SU-DHL-6 (cell line): ENCODE measurements at regions not wholly inside any gene's neighbourhood (a gene's known extent, or its start where the extent isn't known, plus 50 kb on each side); places are given as distances from the start of the nearest gene placed in this dataset.

Experiments used
- H2AFZ ChIP-seq: fragments of 200-600 bp; sonication (generic); 2 replicates; pipeline ENCODE4 v1.6.1; 2014; ENCODE audit warnings: low read depth, mild to moderate bottlenecking, moderate library complexity, mixed read lengths, antibody characterized with exemption, low read length; ENCODE audit not compliant: severe bottlenecking
- H3F3A ChIP-seq: fragments of 200-600 bp; shearing (Covaris generic); 2 replicates; pipeline ENCODE4 v1.6.0; 2016; ENCODE audit warnings: antibody characterized with exemption, mild to moderate bottlenecking; ENCODE audit not compliant: insufficient read depth
- H3K27ac ChIP-seq: fragments of 200-600 bp; sonication (generic); 2 replicates; pipeline ENCODE4 v1.5.1; 2016; ENCODE audit warnings: low read depth, mild to moderate bottlenecking, low read length, moderate library complexity, mixed read lengths
- H3K27me3 ChIP-seq: fragments of 200-600 bp; sonication (generic), shearing (Covaris generic); 2 replicates; pipeline ENCODE4 v1.6.0; 2014; ENCODE audit warnings: mild to moderate bottlenecking, low read length
- H3K36me3 ChIP-seq: fragments of 200-600 bp; sonication (generic); 2 replicates; pipeline ENCODE4 v1.6.1; 2014; ENCODE audit warnings: mild to moderate bottlenecking, low read length, mixed read lengths
- H3K4me2 ChIP-seq: fragments of 300-600, 200-600 bp; shearing (Covaris generic), sonication (generic); 2 replicates; pipeline ENCODE4 v1.6.0; 2014; ENCODE audit warnings: low read length, low read depth, mild to moderate bottlenecking; ENCODE audit not compliant: poor library complexity, severe bottlenecking
- H3K4me3 ChIP-seq: fragments of 200-600 bp; sonication (generic); 2 replicates; pipeline ENCODE4 v1.5.1; 2014; ENCODE audit warnings: antibody characterized with exemption, low read length, mild to moderate bottlenecking, mixed read lengths; ENCODE audit not compliant: insufficient read depth, poor library complexity, severe bottlenecking
- H3K79me2 ChIP-seq: fragments of 200-600 bp; sonication (generic); 2 replicates; pipeline ENCODE4 v1.6.1; 2014; ENCODE audit warnings: mild to moderate bottlenecking, low read length, moderate library complexity; ENCODE audit not compliant: insufficient read depth
- H3K9ac ChIP-seq: fragments of 200-600 bp; sonication (generic); 2 replicates; pipeline ENCODE4 v1.7.0; 2014; ENCODE audit warnings: mild to moderate bottlenecking, low read length
- H3K9me2 ChIP-seq: fragments of 200-600 bp; sonication (generic); replicated peaks from 2 replicates; pipeline ENCODE4 v1.6.1; 2014; ENCODE audit warnings: low read length; ENCODE audit not compliant: insufficient read depth
- H3K9me3 ChIP-seq: fragments of 200-600 bp; sonication (generic); 2 replicates; pipeline ENCODE4 v1.6.1; 2014; ENCODE audit warnings: low read length, mixed read lengths; ENCODE audit not compliant: insufficient read depth
- H4K20me1 ChIP-seq: fragments of 200-600 bp; sonication (generic); 2 replicates; pipeline ENCODE4 v1.6.1; 2014; ENCODE audit warnings: low read depth, mild to moderate bottlenecking, antibody characterized with exemption, low read length, moderate library complexity, mixed read lengths
- EZH2phosphoT487 ChIP-seq: fragments of 200-600 bp; sonication (generic), shearing (Covaris generic); conservative IDR thresholded peaks from 2 replicates; pipeline ENCODE4 v1.6.1; 2018; ENCODE audit warnings: mild to moderate bottlenecking, antibody characterized with exemption, low read length, moderate library complexity, mixed read lengths
- TF ChIP-seq, protein P1 (sequence below): fragments of 200-600 bp; sonication (generic); IDR thresholded peaks from one replicate; pipeline ENCODE4 v1.5.1; 2017; ENCODE audit warnings: antibody characterized with exemption, mild to moderate bottlenecking, low read length, moderate library complexity; ENCODE audit not compliant: insufficient read depth, poor library complexity, severe bottlenecking

DNA sequence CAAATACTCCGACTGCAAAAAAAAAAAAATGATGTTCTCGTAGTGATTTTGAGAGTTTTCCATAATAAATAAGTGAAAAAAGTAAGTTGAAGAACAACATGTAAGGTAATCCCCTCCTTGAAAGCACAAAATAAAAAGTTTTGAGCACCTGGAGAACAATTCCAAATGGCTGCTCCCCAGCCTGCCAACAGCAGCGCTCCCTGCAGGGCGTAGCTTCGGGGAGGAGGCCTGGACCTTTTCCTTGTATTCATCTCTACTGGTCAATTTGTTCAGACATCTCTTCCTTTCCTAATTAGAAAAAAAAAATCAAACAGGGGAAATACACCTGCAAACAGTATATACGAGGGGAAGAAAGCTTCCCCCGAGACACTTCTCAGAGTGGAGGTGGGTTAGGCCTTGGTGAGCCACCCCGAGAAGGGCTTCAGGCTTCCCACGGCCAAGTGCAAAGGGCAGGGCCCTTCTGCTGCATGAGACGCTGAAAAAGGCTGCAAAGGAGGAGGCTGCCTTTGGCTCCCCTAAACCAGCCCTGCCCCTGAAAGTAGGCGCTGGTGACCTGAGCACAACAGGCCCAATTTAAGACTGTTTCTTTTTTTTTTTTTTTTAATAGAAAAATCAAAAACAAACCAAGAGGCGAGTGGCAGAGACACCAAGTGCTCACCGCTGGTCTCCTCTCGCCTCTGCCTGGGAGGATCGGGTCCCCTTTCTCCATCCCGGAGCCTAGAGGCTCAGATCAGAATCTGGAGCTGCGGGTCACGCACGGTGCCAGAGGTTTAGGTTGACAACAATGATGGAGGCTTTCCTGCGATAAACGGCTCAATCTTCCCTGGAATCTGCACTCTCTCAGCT, 193.1 kb upstream of the FOXF1 start:
- Histone ChIP-seq H3K9me3 (no peaks in the 10 kb centered on the region), H2AFZ (no peak overlapping the region), H3K27me3 (no peaks in the 10 kb centered on the region), H3K9ac (no peak overlapping the region), H3F3A (no peaks in the 10 kb centered on the region), H3K36me3 (no peaks in the 10 kb centered on the region), H3K27ac (no peak overlapping the region), H3K4me3 (no peak overlapping the region), H3K9me2 (no peaks in the 10 kb centered on the region), H3K79me2 (no peaks in the 10 kb centered on the region), H4K20me1 (no peaks in the 10 kb centered on the region), H3K4me2 (no peak overlapping the region)
- TF ChIP-seq, protein P1, sequence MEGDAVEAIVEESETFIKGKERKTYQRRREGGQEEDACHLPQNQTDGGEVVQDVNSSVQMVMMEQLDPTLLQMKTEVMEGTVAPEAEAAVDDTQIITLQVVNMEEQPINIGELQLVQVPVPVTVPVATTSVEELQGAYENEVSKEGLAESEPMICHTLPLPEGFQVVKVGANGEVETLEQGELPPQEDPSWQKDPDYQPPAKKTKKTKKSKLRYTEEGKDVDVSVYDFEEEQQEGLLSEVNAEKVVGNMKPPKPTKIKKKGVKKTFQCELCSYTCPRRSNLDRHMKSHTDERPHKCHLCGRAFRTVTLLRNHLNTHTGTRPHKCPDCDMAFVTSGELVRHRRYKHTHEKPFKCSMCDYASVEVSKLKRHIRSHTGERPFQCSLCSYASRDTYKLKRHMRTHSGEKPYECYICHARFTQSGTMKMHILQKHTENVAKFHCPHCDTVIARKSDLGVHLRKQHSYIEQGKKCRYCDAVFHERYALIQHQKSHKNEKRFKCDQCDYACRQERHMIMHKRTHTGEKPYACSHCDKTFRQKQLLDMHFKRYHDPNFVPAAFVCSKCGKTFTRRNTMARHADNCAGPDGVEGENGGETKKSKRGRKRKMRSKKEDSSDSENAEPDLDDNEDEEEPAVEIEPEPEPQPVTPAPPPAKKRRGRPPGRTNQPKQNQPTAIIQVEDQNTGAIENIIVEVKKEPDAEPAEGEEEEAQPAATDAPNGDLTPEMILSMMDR: no peak
- no peak for TF ChIP-seq EZH2phosphoT487

DNA sequence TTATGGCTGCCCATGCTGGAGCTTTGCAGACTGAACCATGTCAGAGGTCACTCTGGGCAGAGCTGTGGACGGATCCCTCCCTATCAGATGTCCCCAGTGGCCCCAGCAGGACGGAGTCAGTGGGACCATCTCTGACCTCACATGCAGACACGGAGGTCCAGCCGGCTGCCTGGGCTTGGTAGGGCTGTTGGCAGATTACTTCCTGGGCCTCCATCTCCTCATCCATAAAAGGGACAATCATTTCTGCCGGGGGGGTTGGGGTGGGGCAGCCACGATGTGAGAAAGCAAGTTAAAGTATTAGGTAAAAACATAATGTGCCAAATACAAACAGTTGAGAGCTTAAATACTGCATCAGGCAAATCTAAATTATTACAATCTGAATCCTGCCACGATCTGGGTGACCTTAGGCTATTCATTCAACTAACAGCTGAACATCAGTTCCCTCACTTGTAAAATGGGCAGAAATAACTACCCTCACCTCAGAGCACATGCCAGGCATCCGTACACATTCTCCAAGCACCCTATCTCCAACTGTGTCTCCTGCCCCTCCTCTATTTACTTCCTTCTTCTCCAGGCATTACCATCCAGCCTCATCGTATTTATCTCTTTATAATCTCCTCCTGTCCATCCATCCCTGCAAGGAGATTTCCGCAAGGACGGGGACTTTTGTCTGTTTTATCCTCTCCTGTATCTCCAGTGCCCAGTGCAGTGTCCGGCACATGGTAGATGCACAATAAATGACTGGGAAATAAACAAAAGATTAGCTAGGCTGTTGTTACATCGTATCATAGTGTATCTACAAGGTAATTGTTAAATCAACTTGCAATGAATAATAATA, 192.3 kb upstream of the FOXF1 start:
- Histone ChIP-seq H2AFZ (no peak overlapping the region), H3K9me3 (no peaks in the 10 kb centered on the region), H3K79me2 (no peaks in the 10 kb centered on the region), H3K4me2 (no peak overlapping the region), H3F3A (no peaks in the 10 kb centered on the region), H3K9me2 (no peaks in the 10 kb centered on the region), H3K9ac (no peak overlapping the region), H4K20me1 (no peaks in the 10 kb centered on the region), H3K27ac (no peak overlapping the region), H3K27me3 (no peaks in the 10 kb centered on the region), H3K36me3 (no peaks in the 10 kb centered on the region), H3K4me3 (no peak overlapping the region)
- TF ChIP-seq, protein P1: no peak
- TF ChIP-seq EZH2phosphoT487: no peak

DNA sequence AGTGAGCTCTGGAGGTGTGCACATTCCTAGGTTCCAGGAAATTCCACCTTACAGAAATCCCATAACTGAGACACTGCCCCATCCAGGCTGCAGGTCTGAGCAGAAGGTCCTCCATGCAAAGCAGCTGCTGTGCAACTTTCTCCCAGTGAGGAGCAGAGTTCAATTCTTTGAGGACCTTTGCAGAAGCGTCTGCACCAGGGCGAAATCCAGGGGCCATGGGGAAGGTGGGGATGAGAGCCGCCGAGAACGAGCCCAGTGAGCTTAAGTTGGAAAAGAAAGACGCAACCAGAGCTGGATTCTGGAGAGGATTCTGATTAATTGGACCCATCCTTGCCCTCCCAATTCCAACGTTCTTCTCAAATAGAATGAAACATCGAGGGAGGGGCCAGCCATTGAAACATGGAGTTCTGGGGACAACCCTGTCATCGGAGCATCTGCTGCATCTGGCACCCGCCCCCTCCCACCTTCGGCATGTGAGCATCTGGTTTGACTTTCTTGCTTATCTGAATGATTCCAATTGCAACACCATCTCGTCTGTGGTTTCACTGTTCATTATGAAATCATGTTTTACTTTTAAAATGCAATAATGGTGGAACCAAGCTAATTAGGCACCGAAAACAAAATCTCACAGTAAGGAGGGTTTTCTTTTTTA, 190.6 kb upstream of the FOXF1 start:
- H3K27me3 ChIP-seq: no peaks in the 10 kb centered on the region
- no peak for TF ChIP-seq EZH2phosphoT487
- TF ChIP-seq, protein P1: no peak
- H3K9ac ChIP-seq: no peak overlapping the region
- H4K20me1 ChIP-seq: no peaks in the 10 kb centered on the region
- no peak overlapping the region for H3K27ac ChIP-seq
- H3K9me2 ChIP-seq: no peaks in the 10 kb centered on the region
- no peaks in the 10 kb centered on the region for H3K36me3 ChIP-seq
- no peak overlapping the region for H2AFZ ChIP-seq
- no peak overlapping the region for H3K4me2 ChIP-seq
- H3K9me3 ChIP-seq: no peaks in the 10 kb centered on the region
- H3K79me2 ChIP-seq: no peaks in the 10 kb centered on the region
- H3K4me3 ChIP-seq: no peak overlapping the region
- no peaks in the 10 kb centered on the region for H3F3A ChIP-seq
